ENCODE measurements at regions not wholly inside any gene's neighbourhood (a gene's known extent, or its start where the extent isn't known, plus 50 kb on each side); places are given as distances from the start of the nearest gene placed in this dataset.

- no peak for TF ChIP-seq CTCF (IDR thresholded peaks at IDR 0.05; ENCODE audit: insufficient read depth, low read depth, low read length)
- TF ChIP-seq EZH2 (IDR thresholded peaks at IDR 0.05; ENCODE audit: insufficient read depth, low read length) = no peak
These were observed 897.3 kb upstream of the DDX18 start for GRCh38 chr2:116917196-116917595.
